Mesothelial cell of epicardium (in vitro differentiated cells): ENCODE measurements at regions not wholly inside any gene's neighbourhood (a gene's known extent, or its start where the extent isn't known, plus 50 kb on each side); places are given as distances from the start of the nearest gene placed in this dataset.

Experiments
- DNase-seq, 2 experiments: peaks; one replicate each; pipeline ENCODE4 v3.0.0; 2021; ENCODE audit warnings: low spot score in 2 of 2; ENCODE audit not compliant: unreplicated experiment in 2 of 2
- H3K27ac Mint-ChIP-seq: 2 replicates; pipeline ENCODE4 v1.8.0; 2021; ENCODE audit warnings: mixed read lengths
- H3K27me3 Mint-ChIP-seq: 2 replicates; pipeline ENCODE4 v1.8.0; 2021; ENCODE audit warnings: low read depth, mixed read lengths
- H3K36me3 Mint-ChIP-seq: 2 replicates; pipeline ENCODE4 v1.8.0; 2021; ENCODE audit warnings: mixed read lengths
- H3K4me1 Mint-ChIP-seq: 2 replicates; pipeline ENCODE4 v1.8.0; 2021; ENCODE audit warnings: mixed read lengths
- H3K4me3 Mint-ChIP-seq: 2 replicates; pipeline ENCODE4 v1.8.0; 2021; ENCODE audit warnings: mild to moderate bottlenecking, moderate library complexity, mixed read lengths
- H3K9me3 Mint-ChIP-seq: 2 replicates; pipeline ENCODE4 v1.8.0; 2021; ENCODE audit warnings: mixed read lengths
- TF ChIP-seq, protein P1 (sequence below): fragments of 200-600 bp; sonication (generic); IDR thresholded peaks from one replicate; pipeline ENCODE4 v1.5.0; 2021; ENCODE audit warnings: antibody characterized with exemption; ENCODE audit not compliant: unreplicated experiment

DNA sequence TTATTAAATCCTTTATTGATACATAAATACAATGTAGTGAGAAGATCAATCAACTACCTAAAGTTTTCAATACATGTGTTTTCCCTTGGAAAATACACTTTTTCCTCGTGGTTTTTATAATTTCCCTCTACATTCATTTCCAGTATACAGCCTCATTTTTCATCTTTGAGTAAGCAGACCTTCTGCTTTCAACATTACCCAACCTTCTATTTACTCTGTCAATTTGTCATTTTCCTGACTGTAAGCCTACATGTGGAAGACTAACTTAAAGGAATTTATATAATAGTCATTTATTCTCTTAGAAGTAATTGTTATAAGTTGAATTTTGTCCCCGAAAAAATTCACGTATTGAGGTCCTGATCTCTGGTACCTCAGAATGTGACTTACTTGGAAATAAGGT is 594.0 kb downstream of the NUP35 start:
- Mint-ChIP-seq H3K4me3 (no peak overlapping the region), H3K27me3 (no peaks in the 10 kb centered on the region), H3K4me1 (peaks cover 1% of the 10 kb centered on the region), H3K27ac (no peak overlapping the region), H3K36me3 (no peaks in the 10 kb centered on the region), H3K9me3 (no peaks in the 10 kb centered on the region)
- TF ChIP-seq, protein P1, sequence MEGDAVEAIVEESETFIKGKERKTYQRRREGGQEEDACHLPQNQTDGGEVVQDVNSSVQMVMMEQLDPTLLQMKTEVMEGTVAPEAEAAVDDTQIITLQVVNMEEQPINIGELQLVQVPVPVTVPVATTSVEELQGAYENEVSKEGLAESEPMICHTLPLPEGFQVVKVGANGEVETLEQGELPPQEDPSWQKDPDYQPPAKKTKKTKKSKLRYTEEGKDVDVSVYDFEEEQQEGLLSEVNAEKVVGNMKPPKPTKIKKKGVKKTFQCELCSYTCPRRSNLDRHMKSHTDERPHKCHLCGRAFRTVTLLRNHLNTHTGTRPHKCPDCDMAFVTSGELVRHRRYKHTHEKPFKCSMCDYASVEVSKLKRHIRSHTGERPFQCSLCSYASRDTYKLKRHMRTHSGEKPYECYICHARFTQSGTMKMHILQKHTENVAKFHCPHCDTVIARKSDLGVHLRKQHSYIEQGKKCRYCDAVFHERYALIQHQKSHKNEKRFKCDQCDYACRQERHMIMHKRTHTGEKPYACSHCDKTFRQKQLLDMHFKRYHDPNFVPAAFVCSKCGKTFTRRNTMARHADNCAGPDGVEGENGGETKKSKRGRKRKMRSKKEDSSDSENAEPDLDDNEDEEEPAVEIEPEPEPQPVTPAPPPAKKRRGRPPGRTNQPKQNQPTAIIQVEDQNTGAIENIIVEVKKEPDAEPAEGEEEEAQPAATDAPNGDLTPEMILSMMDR: no peak
- no peak for DNase-seq

DNA sequence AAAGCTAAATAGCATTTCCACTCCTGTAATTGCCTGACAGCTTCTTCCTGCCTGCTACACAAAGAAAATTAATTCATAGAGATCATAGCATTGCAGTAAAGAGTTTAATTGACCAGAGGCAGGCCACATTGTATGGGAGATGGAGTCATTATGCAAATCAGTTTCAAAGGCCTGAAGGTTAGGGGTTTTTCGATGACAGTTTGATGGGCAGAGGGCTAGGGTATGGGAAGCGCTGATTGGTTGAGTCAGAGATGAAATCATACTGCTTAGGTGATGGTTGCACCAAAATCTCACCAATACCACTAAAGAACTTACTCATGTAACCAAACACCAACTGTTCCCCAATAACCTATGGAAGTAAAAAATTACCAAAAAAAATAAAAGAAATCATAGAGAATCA is 599.0 kb downstream of the NUP35 start:
- DNase-seq: no peak
- H3K27me3 Mint-ChIP-seq: no peaks in the 10 kb centered on the region
- H3K4me3 Mint-ChIP-seq: no peak overlapping the region
- H3K27ac Mint-ChIP-seq: no peak overlapping the region
- no peaks in the 10 kb centered on the region for H3K9me3 Mint-ChIP-seq
- H3K36me3 Mint-ChIP-seq: no peaks in the 10 kb centered on the region
- H3K4me1 Mint-ChIP-seq: no peaks in the 10 kb centered on the region
- TF ChIP-seq, protein P1: no peak

DNA sequence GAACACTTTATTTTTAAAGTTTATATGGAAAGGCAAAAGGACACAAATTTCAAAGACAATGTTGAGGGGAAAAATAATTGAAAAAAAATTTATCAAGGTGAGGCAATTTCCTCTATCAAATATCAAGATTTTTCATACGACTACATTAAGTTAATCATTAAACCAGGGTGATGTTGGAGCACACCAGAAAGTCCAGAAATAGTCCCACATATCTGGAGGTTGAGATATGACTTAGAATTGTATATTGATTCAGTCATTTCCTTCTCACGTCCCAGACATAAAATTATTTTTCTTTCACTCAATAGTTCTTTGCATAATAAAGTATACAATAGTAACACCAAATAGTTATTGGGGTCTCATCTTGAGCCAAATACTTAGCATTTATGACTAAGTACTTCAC is 605.1 kb downstream of the NUP35 start:
- TF ChIP-seq, protein P1: no peak
- H3K27me3 Mint-ChIP-seq: no peaks in the 10 kb centered on the region
- no peak overlapping the region for H3K27ac Mint-ChIP-seq
- H3K4me3 Mint-ChIP-seq: no peak overlapping the region
- DNase-seq: no peak
- H3K4me1 Mint-ChIP-seq: no peaks in the 10 kb centered on the region
- H3K9me3 Mint-ChIP-seq: no peaks in the 10 kb centered on the region
- H3K36me3 Mint-ChIP-seq: no peaks in the 10 kb centered on the region

DNA sequence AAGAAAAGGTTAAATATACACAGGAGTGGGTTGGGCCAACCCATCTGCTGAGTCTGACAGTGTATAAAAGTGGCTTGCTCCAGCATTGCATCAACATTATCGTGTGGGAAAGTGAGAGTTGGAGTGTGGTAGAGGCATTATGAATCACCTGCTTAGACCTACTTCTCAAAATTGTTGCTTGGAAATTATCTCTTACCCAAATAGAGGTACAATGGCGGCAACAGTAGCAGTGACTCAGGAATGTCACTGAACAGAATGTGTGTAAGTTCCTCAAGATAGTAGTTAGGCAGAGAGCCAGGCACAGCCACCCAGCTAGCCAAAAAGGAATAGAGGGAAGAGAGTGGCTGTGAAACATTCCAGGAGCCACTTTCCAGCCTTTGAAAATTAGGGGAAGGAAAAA is 616.0 kb downstream of the NUP35 start:
- Mint-ChIP-seq H3K27me3 (no peaks in the 10 kb centered on the region), H3K27ac (no peak overlapping the region), H3K4me3 (no peak overlapping the region), H3K36me3 (no peaks in the 10 kb centered on the region), H3K4me1 (no peaks in the 10 kb centered on the region), H3K9me3 (no peaks in the 10 kb centered on the region)
- DNase-seq: no peak
- TF ChIP-seq, protein P1: no peak

DNA sequence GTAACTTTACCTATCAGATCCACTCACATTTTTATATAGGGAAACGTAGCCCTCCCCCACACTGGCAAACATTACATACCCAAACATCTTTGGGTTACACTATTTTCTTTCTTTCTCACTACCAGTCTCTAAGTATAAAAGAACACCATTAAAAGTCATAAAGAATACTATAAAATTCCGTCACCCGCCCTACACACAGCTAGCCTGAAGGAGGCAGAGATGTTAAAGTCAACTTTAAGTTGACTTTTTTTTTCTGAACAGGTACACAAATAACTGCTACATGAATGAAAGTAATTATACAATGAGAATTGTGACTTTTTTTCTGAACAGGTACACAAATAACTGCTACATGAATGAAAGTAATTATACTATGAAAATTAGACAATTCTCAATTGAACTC is 628.3 kb downstream of the NUP35 start:
- no peaks in the 10 kb centered on the region for H3K36me3 Mint-ChIP-seq
- peaks cover under 1% of the 10 kb centered on the region for H3K4me1 Mint-ChIP-seq
- no peaks in the 10 kb centered on the region for H3K27me3 Mint-ChIP-seq
- no peak for DNase-seq
- H3K9me3 Mint-ChIP-seq: peaks cover 11% of the 10 kb centered on the region
- TF ChIP-seq, protein P1: no peak
- H3K4me3 Mint-ChIP-seq: no peak overlapping the region
- H3K27ac Mint-ChIP-seq: no peak overlapping the region

DNA sequence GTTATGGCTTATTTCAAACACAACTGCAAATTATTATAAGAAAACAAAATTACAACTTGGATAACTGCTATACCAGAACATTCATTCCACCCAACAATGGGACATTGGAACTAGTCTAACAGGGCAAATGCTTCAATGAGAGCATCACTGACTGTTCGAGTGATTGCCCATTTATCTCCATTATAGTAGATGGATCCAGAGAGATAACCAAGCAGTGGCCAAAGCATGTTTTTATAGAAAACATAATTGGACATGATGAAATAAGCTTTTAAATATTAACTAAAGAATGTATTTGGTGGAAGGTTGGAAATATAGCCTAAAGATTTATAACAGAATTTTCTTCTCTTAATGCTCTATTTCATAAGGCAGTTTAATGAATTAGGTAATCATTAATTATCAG is 634.8 kb downstream of the NUP35 start:
- no peak for DNase-seq
- Mint-ChIP-seq H3K4me1 (peaks cover 19% of the 10 kb centered on the region), H3K4me3 (no peak overlapping the region), H3K27ac (no peak overlapping the region), H3K27me3 (no peaks in the 10 kb centered on the region), H3K36me3 (no peaks in the 10 kb centered on the region), H3K9me3 (peaks cover 9% of the 10 kb centered on the region)
- TF ChIP-seq, protein P1: no peak
